Fibroblast of lung (primary cell): ENCODE measurements at regions not wholly inside any gene's neighbourhood (a gene's known extent, or its start where the extent isn't known, plus 50 kb on each side); places are given as distances from the start of the nearest gene placed in this dataset.

ENCODE experiments used
- DNase-seq, 2 donors: peaks; one replicate each; pipeline versions ENCODE4 v3.0.0 to v3.0.0-alpha.2; 2010; ENCODE audit warnings: low read depth in 2 of 2
- H2AFZ ChIP-seq: 2 replicates; pipeline ENCODE4 v1.5.1; 2012; ENCODE audit warnings: low read length, control low read depth, inconsistent platforms
- H3K27ac ChIP-seq: 2 replicates; pipeline ENCODE4 v1.5.1; 2011; ENCODE audit warnings: low read length, control low read depth; ENCODE audit not compliant: insufficient read depth
- H3K27me3 ChIP-seq: 2 replicates; pipeline ENCODE4 v1.5.1; 2011; ENCODE audit warnings: mild to moderate bottlenecking, low read length; ENCODE audit not compliant: control insufficient read depth, insufficient read depth
- H3K36me3 ChIP-seq: 2 replicates; pipeline ENCODE4 v1.5.1; 2011; ENCODE audit warnings: low read length; ENCODE audit not compliant: control insufficient read depth, insufficient read depth
- H3K4me1 ChIP-seq: 2 replicates; pipeline ENCODE4 v1.5.1; 2011; ENCODE audit warnings: low read length; ENCODE audit not compliant: control insufficient read depth, insufficient read depth; ENCODE audit errors: extremely low read depth
- H3K4me2 ChIP-seq: 2 replicates; pipeline ENCODE4 v1.5.1; 2011; ENCODE audit warnings: low read length, control low read depth; ENCODE audit not compliant: insufficient read depth; ENCODE audit errors: extremely low read depth
- H3K4me3 ChIP-seq, 4 experiments: fragments of 200-600 bp in 1 of 4; sonication (generic) in 1 of 4; replicated peaks in 1 of 4; 2 replicates each; pipeline ENCODE4 v1.5.1; 2011 to 2016; ENCODE audit warnings: low read length in 4 of 4, low read depth in 3 of 4, mild to moderate bottlenecking in 3 of 4, control low read depth in 2 of 4, inconsistent platforms in 1 of 4, mixed read lengths in 1 of 4; ENCODE audit not compliant: insufficient read depth in 1 of 4; ENCODE audit errors: control extremely low read depth in 1 of 4
- H3K79me2 ChIP-seq: 2 replicates; pipeline ENCODE4 v1.5.1; 2012; ENCODE audit warnings: mild to moderate bottlenecking, low read length, inconsistent platforms; ENCODE audit not compliant: control insufficient read depth, insufficient read depth
- H3K9ac ChIP-seq: 2 replicates; pipeline ENCODE4 v1.5.1; 2011; ENCODE audit warnings: mild to moderate bottlenecking, low read length, control low read depth; ENCODE audit not compliant: insufficient read depth
- H3K9me3 ChIP-seq: 2 replicates; pipeline ENCODE4 v1.5.1; 2012; ENCODE audit warnings: low read depth, low read length; ENCODE audit not compliant: control insufficient read depth, insufficient read depth
- H4K20me1 ChIP-seq: 2 replicates; pipeline ENCODE4 v1.5.1; 2011; ENCODE audit warnings: low read length; ENCODE audit not compliant: control insufficient read depth, insufficient read depth; ENCODE audit errors: extremely low read depth
- EZH2 ChIP-seq: IDR thresholded peaks from 2 replicates; pipeline ENCODE4 v1.5.1; 2012; ENCODE audit warnings: low read length, control low read depth, mild to moderate bottlenecking; ENCODE audit errors: missing control alignments
- TF ChIP-seq, protein P1 (sequence below), 2 donors: IDR thresholded peaks in 1 of 2; conservative IDR thresholded peaks in 1 of 2; 1 replicate in 1 of 2; 2 replicates in 1 of 2; pipeline ENCODE4 v1.5.1; 2011 to 2012; ENCODE audit warnings: low read length in 2 of 2, control low read depth in 1 of 2, inconsistent platforms in 1 of 2, low read depth in 1 of 2, mild to moderate bottlenecking in 1 of 2

- TF ChIP-seq, protein P1, sequence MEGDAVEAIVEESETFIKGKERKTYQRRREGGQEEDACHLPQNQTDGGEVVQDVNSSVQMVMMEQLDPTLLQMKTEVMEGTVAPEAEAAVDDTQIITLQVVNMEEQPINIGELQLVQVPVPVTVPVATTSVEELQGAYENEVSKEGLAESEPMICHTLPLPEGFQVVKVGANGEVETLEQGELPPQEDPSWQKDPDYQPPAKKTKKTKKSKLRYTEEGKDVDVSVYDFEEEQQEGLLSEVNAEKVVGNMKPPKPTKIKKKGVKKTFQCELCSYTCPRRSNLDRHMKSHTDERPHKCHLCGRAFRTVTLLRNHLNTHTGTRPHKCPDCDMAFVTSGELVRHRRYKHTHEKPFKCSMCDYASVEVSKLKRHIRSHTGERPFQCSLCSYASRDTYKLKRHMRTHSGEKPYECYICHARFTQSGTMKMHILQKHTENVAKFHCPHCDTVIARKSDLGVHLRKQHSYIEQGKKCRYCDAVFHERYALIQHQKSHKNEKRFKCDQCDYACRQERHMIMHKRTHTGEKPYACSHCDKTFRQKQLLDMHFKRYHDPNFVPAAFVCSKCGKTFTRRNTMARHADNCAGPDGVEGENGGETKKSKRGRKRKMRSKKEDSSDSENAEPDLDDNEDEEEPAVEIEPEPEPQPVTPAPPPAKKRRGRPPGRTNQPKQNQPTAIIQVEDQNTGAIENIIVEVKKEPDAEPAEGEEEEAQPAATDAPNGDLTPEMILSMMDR (conservative IDR thresholded peaks at IDR 0.05 in 1 of 2, IDR thresholded peaks at IDR 0.05 in 1 of 2; ENCODE audit: low read depth in 1 of 2, low read length in 2 of 2) = no peak
- TF ChIP-seq EZH2 = no peak
- no peak overlapping the region for H3K27ac ChIP-seq
- H3K9ac ChIP-seq = no peak overlapping the region
- no peaks in the 10 kb centered on the region for H3K36me3 ChIP-seq
- no peaks in the 10 kb centered on the region for H3K4me1 ChIP-seq
- H3K27me3 ChIP-seq = no peaks in the 10 kb centered on the region
- DNase-seq = no peak
- no peak overlapping the region for H3K4me2 ChIP-seq
- H3K9me3 ChIP-seq = no peaks in the 10 kb centered on the region
- H4K20me1 ChIP-seq = no peaks in the 10 kb centered on the region
- no peak overlapping the region for H2AFZ ChIP-seq
- H3K4me3 ChIP-seq = no peak overlapping the region
- H3K79me2 ChIP-seq = no peaks in the 10 kb centered on the region
These were observed 281.6 kb upstream of the SEMA6A start for GRCh38 chr5:116856271-116856670.

- DNase-seq = no peak
- H3K4me2 ChIP-seq = no peak overlapping the region
- no peaks in the 10 kb centered on the region for H3K9me3 ChIP-seq
- TF ChIP-seq EZH2 = no peak
- TF ChIP-seq, protein P1 (conservative IDR thresholded peaks at IDR 0.05 in 1 of 2, IDR thresholded peaks at IDR 0.05 in 1 of 2; ENCODE audit: low read depth in 1 of 2, low read length in 2 of 2) = no peak
- no peaks in the 10 kb centered on the region for H4K20me1 ChIP-seq
- no peak overlapping the region for H3K27ac ChIP-seq
- H3K9ac ChIP-seq = no peak overlapping the region
- no peaks in the 10 kb centered on the region for H3K36me3 ChIP-seq
- H2AFZ ChIP-seq = no peak overlapping the region
- no peak overlapping the region for H3K4me3 ChIP-seq
- H3K79me2 ChIP-seq = no peaks in the 10 kb centered on the region
- H3K4me1 ChIP-seq = no peaks in the 10 kb centered on the region
- no peaks in the 10 kb centered on the region for H3K27me3 ChIP-seq
These were observed 279.4 kb upstream of the SEMA6A start for GRCh38 chr5:116853992-116854391.

DNA sequence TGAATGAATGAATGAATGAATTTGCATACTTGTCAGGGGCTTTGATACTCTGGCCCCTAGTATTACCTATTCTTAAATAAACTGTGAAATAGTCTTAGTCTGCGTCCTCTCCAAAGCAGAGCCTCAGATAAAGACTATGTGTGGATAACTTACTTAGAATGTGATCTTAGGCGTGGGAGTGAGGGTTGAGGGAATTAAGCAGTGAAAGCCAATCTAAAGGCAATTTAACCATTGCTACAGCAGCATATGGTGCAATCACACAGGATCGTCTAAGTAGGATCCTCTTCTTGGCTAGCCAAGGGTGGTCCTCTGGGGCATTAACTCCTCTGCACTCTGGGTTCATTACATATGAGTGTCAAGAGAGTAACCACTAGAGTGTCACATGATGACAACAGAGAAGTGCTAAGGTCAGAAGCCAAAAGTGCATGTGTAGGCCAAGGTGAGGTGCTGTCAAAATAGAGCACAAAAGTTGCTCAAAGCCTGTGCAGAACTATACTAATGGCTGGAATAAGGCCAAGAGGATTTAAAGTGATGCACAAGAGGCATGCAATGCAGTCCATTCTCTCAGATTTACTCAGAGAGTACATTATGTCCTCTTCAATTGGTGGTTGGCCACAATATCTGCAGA, 274.4 kb upstream of the SEMA6A start:
- no peaks in the 10 kb centered on the region for H4K20me1 ChIP-seq
- TF ChIP-seq EZH2 = no peak
- TF ChIP-seq, protein P1 (conservative IDR thresholded peaks at IDR 0.05 in 1 of 2, IDR thresholded peaks at IDR 0.05 in 1 of 2; ENCODE audit: low read depth in 1 of 2, low read length in 2 of 2) = no peak
- no peak for DNase-seq
- no peak overlapping the region for H3K9ac ChIP-seq
- H3K27ac ChIP-seq = no peak overlapping the region
- H3K9me3 ChIP-seq = no peaks in the 10 kb centered on the region
- H3K4me2 ChIP-seq = no peak overlapping the region
- no peaks in the 10 kb centered on the region for H3K27me3 ChIP-seq
- H3K79me2 ChIP-seq = no peaks in the 10 kb centered on the region
- no peak overlapping the region for H2AFZ ChIP-seq
- H3K4me1 ChIP-seq = no peaks in the 10 kb centered on the region
- no peaks in the 10 kb centered on the region for H3K36me3 ChIP-seq
- no peak overlapping the region for H3K4me3 ChIP-seq
